Lower leg skin (tissue), 4 donors: ENCODE measurements at regions not wholly inside any gene's neighbourhood (a gene's known extent, or its start where the extent isn't known, plus 50 kb on each side); places are given as distances from the start of the nearest gene placed in this dataset.

ENCODE experiments used
- DNase-seq, 2 donors: peaks; one replicate each; pipeline ENCODE4 v3.0.0-alpha.2; 2019; ENCODE audit warnings: low spot score in 2 of 2
- H3K4me3 ChIP-seq: fragments of 200-600 bp; sonication (generic); 2 replicates; pipeline ENCODE4 v1.5.1; 2017; ENCODE audit warnings: mild to moderate bottlenecking, low read depth; ENCODE audit not compliant: poor library complexity, severe bottlenecking
- CTCF ChIP-seq, 3 donors: fragments of 450-650 bp; IDR thresholded peaks; one replicate each; pipeline ENCODE4 v1.5.1; 2016; ENCODE audit warnings: antibody characterized with exemption in 3 of 3, mild to moderate bottlenecking in 3 of 3, moderate library complexity in 2 of 3
- POLR2A ChIP-seq, 2 donors: fragments of 450-650 bp; IDR thresholded peaks; one replicate each; pipeline ENCODE4 v1.6.1; 2016 to 2017; ENCODE audit warnings: antibody characterized with exemption in 2 of 2, mild to moderate bottlenecking in 1 of 2, moderate library complexity in 1 of 2
- WGBS, 2 donors: methylation state at CpG; one replicate each; pipeline ENCODE4 v1.1.5; 2018; 5-methylcytosine and 5-hydroxymethylcytosine counted together
- intact Hi-C: fragments of 100-400 bp; cut with DNase I; formaldehyde crosslinking; loops from one replicate; pipeline ENCODE4 v1.15.0; 2023; ENCODE audit warnings: low total_unique reads

GRCh38 chr9:94033383-94033782 lies 50.9 kb upstream of the PTPDC1 start:
- no peak for TF ChIP-seq POLR2A (IDR thresholded peaks at IDR 0.05)
- TF ChIP-seq CTCF (IDR thresholded peaks at IDR 0.05) = no peak
- intact Hi-C loops = no loop called here
- DNase-seq = no peak
- no peak overlapping the region for H3K4me3 ChIP-seq
- WGBS, 2 donors = 86 to 90% methylated on average over 3 of the region's 3 CpGs

GRCh38 chr9:94031946-94032345 lies 52.3 kb upstream of the PTPDC1 start:
- intact Hi-C loops = no loop called here
- 58 to 72% methylated on average over 3 of the region's 3 CpGs for WGBS, 2 donors
- no peak for DNase-seq
- TF ChIP-seq POLR2A (IDR thresholded peaks at IDR 0.05) = no peak
- no peak for TF ChIP-seq CTCF (IDR thresholded peaks at IDR 0.05)
- no peak overlapping the region for H3K4me3 ChIP-seq

GRCh38 chr9:94031380-94031779 lies 52.9 kb upstream of the PTPDC1 start:
- DNase-seq = no peak
- intact Hi-C loops = no loop called here
- TF ChIP-seq CTCF (IDR thresholded peaks at IDR 0.05) = no peak
- TF ChIP-seq POLR2A (IDR thresholded peaks at IDR 0.05) = no peak
- WGBS, 2 donors = 39 to 41% methylated on average over 8 of the region's 8 CpGs
- H3K4me3 ChIP-seq = peak overlapping the region; percentile 85

GRCh38 chr9:94030318-94031179 lies 53.7 kb upstream of the PTPDC1 start:
- 0 to 1% methylated on average over 56 to 72 of the region's 97 CpGs for WGBS, 2 donors
- peak overlapping the region; percentile 85 for H3K4me3 ChIP-seq
- DNase-seq = peak; percentile 80 to 96
- no peak for TF ChIP-seq CTCF (IDR thresholded peaks at IDR 0.05)
- TF ChIP-seq POLR2A (IDR thresholded peaks at IDR 0.05) = no peak
- intact Hi-C loops = no loop called here

GRCh38 chr9:94029932-94030317 lies 54.3 kb upstream of the PTPDC1 start:
- WGBS, 2 donors = 26 to 35% methylated on average over 4 to 6 of the region's 6 CpGs
- DNase-seq = no peak

More at GRCh38 chr9:94029932-94030317, 54.3 kb upstream of the PTPDC1 start:
- intact Hi-C loops = no loop called here
- TF ChIP-seq POLR2A (IDR thresholded peaks at IDR 0.05) = no peak
- TF ChIP-seq CTCF (IDR thresholded peaks at IDR 0.05) = no peak
- peak overlapping the region; percentile 85 for H3K4me3 ChIP-seq
